ENCODE measurements at regions not wholly inside any gene's neighbourhood (a gene's known extent, or its start where the extent isn't known, plus 50 kb on each side); places are given as distances from the start of the nearest gene placed in this dataset.

GRCh38 chr2:181779288-181780021 lies 99.1 kb upstream of the NEUROD1 start:
- no peak for TF ChIP-seq ZZZ3 (IDR thresholded peaks at IDR 0.05; ENCODE audit: control insufficient read depth, insufficient read length, low read depth)
- TF ChIP-seq EZH2 (IDR thresholded peaks at IDR 0.05; ENCODE audit: borderline replicate concordance, control insufficient read depth, low read depth, low read length), result no peak
- no peak for TF ChIP-seq CTCF (IDR thresholded peaks at IDR 0.05 in 2 of 3, conservative IDR thresholded peaks at IDR 0.05 in 1 of 3; ENCODE audit: control insufficient read depth in 2 of 3, extremely low read depth in 1 of 3, insufficient read depth in 1 of 3, low read depth in 3 of 3, low read length in 3 of 3)
- no peak for TF ChIP-seq POLR2A (IDR thresholded peaks at IDR 0.05; ENCODE audit: low read depth, low read length)
- TF ChIP-seq ZBTB33 (IDR thresholded peaks at IDR 0.05), result no peak
- TF ChIP-seq FOXM1 (IDR thresholded peaks at IDR 0.05; ENCODE audit: low read depth, low read length), result no peak

Data from GM12878 (cell line).